DMS53 (cell line): ENCODE measurements at regions not wholly inside any gene's neighbourhood (a gene's known extent, or its start where the extent isn't known, plus 50 kb on each side); places are given as distances from the start of the nearest gene placed in this dataset.

Experiments
- DNase-seq: peaks from one replicate; lab custom pipeline; 2025; lab: John Stamatoyannopoulos, UW

DNA sequence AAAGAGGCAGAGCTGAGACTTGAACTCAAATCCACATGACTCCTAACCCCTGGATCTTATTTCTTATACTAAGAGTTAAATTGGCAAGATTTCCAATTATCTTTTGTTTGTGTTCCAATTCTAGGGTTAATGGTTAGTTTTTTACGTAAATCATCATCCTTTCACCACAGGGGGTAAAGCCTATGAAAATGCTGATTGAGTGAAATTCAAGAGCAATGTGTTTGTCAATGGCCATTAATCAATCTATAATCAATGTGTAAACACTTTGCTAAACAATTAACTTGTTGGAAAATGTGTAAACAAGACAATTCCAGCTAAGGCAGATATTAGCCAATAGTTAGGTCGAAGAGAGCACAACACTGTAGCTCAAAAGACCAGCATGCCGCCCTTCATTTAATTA lies 376.5 kb upstream of the ACVR2A start:
- DNase-seq = no peak

DNA sequence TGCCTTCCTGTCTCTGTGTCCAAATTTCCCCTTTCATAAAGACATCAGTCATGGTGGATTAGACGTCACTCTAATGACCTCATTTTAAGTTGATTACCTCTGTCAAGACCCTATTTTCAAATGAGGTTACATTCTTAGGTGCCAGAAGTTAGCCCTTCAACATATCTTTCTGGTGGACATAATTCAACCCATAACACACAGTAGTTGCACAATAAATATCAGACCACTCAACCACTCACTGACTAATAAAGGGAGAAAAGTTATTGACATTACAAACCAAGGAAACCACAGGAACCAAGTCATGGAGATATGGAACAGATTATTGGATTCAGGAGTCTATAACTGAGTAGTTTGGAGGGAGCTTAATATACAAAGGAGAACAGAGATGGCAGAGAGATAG lies 377.4 kb upstream of the ACVR2A start:
- DNase-seq = no peak

DNA sequence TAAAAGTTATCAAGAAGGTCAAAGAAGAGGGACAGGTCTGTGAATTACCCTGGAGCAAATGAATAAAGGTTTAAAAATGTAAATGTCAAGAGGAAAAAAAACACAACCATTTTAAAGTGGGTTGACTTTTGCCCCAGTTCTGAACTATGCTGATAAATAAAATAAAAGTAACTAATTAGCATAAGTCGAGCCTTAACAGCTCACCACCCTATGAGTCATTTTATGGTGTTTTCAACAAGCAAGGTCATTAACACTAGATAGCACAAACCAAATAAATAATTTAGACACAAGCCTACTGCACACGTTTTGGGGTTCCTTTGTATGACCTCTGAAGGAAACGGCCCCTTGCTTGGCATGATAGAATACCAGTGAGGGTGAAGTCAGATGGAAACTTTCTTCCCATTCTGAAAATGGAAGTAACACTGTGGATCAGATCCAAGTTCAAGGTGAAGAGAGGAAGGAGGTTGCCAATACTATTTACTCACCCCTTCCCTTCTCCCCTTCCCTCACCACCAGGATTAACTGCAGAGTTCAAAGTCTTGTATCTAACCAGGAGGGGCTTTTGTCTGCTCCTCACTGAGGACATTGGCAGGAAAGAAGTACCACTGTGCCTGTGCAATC lies 380.0 kb upstream of the ACVR2A start:
- DNase-seq = peak; percentile 23

DNA sequence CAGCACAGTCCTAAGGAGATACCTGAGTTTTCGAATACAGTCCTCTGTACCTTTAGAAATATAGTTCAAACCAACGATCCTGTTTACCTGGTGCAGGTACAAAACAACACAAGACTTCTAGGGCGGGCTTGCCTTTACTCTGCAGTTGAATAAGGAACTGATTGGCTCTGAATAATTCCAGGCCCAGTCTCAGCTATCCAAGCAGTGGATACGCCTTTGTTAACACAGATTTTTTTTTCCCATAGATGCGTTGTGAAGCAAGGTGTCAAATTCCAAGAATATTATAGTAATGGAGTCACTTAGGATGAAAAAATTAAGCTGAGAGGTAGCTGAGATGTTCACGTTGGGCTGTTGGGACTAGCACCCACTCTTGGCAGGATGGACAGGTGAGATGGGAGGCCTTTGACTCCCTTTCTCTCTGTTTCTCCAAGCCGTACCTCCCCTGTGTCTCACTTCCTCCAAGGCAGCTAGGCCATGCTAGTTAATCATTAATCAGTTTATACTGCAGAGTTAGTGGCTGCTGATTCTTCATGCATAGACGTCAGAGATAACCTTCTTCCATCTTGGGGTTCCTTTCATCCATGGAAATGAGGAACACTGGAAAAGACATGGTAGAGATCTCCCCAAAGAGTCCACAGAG lies 380.8 kb upstream of the ACVR2A start:
- DNase-seq = peak; percentile 77

DNA sequence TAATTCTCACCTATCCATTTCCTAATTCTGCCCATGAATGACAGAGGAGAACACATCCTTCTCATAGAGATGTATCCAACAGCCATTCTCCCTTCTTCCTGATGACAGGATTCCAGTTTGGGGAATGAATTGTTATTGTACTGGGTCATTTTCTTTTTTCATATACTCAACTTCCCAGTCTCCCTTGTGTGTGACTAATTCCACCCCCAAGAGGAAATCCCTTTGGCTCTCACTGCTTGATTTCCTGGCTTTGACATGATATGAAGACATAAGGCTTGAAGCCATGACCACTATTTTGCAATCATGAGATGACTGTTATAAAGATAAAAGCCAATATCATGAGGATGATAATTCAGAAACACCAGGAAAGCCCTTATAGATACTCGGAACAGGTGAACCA lies 384.7 kb upstream of the ACVR2A start:
- no peak for DNase-seq

DNA sequence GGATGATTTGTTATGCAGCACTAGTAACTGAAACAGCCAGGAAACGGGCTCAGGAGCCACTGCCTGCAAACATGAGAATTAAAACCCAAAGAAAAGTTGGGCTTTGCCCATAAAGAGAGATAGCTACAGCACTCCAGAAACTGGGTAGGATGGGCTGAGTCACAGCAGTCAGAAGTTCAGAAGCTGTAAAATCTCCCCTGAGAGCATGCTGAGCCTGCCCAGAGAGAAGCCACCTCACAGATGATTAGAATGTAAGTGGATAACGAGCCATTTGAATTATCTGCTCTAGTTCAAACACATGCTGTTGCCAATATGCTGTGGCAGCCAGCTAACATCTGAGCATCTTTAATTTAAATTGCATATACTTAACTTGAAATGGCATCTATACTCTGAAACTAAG lies 388.1 kb upstream of the ACVR2A start:
- no peak for DNase-seq

DNA sequence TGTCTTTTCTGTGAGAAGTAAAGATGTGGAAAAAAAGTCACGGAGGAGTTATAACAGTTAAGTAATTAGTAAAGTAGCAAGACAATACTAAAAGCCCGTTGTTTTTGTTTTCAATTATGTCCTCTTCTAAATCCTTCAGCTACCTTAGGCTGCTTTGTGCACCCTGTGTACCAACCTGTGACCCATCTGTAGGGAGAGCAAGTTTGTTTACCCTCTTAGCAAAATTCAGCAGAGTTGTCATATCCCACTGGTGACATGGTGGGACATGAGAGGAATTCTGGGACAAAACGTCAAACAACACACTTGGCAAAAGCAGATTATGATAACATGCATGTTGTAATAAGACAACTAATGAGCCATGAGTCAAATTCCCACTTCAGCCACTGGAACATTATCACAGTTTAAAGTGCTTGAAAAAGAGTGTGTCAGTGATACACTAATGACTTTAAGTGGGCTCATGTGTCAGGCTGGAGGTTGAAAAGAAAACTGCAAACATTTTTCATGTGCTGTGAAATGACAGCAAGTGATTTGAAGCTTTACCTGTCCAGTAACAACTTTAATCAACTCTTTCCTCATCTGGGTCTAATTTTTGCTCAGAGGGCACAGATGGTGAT lies 392.8 kb upstream of the ACVR2A start:
- no peak for DNase-seq

DNA sequence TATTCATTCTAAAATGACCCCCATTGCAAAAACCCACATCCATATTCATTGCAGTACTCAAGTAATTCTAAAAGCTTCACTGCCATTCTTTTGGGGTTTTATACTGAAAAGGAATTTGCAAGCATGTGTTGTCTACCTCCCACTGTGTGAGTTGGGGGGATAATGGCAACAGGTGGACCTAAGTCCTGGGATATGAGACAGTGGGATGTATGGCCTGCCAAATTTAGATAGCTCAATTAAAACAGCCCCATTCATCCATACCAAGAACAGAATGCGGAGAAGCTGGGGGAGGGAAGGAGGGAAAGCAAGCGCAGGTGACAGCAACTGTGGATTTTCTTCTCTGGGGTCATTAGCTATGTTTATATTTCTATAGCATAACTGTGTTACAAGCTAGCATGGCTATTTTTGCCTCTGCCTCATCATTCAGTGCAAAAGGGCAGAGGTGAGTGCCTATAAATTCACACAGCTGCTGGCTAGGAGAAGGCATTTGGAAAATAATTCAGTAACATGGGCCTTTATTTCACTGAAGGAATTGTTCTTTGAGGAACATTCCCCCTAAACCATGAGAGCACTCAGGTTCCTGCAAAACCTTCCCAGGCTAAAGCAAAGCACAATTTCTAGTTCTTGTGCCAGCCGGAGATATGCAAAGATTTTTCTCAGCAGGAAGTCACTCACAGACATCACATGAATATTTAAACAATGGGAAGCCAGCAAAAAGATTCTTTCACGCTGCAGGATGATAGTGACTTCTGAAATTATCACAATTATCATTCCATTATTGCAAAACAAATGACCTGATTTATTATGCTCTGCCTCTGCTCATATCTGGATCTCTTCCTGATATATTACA lies 393.9 kb upstream of the ACVR2A start:
- no peak for DNase-seq

DNA sequence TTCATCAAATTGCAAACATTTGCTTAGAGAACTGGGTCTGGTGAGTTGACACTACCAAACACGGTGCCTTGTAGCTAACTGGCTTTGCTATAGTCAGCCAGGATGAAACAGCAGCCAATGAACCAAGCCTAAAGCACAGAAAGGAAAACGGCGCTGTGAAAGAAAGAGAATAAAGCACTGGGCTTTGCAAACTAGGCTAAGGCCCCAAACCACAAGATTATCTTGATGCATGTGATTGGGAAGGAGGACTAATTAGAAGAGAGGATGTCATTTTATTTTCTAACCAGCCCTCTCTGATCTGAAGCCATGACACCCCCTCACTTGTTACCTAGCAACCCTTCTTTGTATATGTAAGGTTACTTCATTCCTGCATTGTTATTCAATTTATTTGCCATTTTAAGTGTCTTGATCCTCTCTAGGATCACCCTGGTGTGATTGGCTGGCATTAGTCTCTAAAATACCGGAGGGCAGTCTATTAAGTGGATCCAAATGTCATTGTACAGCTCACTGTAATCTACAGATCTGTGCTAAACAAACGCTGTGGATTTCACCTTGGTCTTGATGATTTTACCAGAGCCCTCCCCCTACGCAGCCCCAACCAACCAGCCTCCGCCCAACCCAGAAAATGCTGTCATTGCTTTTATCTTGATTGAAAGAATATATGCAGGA lies 395.4 kb upstream of the ACVR2A start:
- peak; percentile 38 for DNase-seq

DNA sequence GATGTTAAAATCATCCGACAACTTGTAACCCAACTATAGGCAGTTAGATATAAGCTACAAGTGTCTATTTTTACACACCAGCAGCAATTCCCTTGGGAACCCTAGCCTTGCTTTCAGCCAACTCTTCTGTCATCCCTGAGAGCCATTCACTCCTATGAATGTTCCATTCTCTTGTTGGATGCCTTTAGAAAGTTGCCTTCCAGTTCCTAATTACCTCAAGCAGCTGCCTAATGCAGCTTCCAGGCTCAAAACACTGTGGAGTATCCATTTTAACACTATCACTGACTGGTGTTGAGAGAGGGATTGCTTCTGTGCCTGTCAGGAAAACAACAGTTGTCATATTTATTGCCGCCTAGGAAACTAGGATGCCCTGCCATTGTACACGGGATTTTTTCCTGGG lies 402.0 kb upstream of the ACVR2A start:
- no peak for DNase-seq

DNA sequence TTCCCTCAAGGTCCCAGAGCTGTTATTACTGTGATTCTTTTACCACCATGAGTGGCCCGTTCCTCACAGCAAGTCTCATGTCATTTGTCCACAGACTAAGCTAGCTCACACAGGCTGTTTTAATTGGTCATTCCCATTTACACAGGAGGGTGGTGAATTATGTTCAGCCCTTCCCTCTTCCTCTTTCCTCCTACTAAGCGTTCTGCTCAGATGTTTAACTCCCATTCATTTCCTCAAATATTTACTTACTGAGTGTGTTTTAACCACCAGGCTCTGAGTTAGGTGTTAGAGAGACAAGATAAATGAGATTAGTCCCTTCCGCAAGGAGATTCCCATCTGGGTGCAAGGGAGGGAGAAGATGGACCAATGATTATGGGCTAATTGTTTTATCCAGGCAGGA lies 403.6 kb upstream of the ACVR2A start:
- DNase-seq = peak; percentile 11

DNA sequence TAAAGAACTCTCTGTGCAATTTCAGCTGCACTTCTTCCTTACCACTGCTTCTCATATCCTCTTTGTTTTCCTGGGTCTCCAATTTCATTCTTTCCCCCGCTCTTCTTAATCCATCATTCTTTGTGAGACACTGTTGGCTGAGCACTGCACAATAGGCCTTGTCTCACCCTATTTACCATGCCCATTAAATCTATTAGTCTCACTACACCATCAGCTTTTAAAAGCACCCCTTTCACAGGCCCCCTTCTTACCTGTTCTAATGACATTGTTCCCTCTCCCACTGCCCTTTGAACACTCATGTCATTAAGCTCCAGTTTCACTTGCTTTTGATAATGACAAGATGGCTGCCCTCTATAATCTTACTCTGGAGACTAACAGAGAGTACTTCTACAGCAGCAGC lies 404.1 kb upstream of the ACVR2A start:
- no peak for DNase-seq

DNA sequence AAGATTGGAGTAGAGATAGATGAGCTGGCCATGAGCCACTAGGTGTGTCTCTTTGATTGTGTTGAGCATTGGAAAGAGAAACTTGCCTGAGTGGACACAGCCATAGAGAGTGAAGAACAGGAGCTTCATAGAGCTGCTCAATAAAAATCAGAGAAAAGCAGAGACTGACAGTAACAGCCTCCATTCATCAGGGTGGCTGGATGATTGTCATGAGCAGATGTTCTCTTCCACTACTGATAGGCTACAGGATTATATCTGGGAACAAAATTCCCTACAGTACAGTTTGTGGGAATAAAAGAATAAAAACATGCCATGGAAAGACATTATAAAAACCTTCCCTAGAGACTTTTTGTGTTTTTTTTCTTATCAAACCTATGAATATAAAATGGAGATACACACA lies 404.8 kb upstream of the ACVR2A start:
- no peak for DNase-seq

DNA sequence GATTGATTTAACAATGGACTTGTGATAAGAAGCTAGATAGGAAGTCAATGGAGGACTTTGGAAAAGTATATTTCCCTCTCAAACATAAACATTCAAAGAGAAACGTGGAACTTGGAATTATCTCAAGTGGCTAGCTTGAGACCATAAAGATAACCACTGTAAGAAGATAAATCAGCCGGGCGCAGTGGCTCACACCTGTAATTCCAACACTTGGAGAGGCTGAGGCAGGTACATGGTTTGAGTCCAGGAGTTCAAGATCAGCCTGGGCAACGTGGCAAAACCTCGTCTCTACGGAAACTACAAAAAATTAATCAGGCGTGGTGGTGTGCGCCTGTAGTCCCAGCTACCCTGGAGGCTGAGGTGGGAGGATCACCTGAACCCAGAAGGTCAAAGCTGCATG lies 405.9 kb upstream of the ACVR2A start:
- DNase-seq = no peak

DNA sequence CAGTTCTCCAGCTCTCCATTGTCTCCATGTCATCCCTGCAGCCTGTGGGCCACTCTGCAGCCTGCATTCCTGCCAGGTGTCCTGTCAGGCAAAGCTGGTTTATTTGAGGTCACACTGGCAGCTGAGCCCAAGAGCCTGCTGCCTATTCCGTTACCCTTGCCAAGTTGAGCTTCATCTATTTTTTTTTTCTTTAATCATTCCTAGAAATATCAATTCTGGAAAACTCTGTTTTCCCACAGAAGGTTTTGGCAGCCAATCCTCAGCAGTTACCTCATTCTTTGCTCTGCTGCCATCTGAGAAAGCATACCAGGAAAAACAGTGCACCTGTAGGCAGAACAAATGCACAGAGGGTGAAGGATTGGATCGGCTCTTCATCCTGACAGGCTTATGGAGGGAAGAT lies 411.0 kb upstream of the ACVR2A start:
- DNase-seq = no peak

DNA sequence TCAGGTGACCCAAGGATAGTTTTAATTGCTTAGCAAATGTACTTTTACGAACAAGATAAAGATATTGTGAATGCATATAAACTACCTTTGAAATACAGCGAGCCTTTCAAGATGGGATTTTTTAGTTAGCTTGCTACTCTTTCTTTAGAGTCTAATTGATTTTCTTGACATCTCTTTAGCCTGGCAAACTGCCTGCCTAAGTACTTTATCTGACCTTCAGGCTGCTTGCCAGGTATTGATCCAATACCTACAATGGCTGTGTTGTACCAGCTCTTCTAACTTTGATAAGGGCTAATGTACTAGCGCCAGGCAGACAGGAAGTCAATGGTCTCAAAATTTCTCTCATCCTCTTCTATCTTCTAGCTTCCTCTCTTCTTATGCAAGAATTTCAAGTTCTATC lies 414.4 kb upstream of the ACVR2A start:
- DNase-seq = no peak

DNA sequence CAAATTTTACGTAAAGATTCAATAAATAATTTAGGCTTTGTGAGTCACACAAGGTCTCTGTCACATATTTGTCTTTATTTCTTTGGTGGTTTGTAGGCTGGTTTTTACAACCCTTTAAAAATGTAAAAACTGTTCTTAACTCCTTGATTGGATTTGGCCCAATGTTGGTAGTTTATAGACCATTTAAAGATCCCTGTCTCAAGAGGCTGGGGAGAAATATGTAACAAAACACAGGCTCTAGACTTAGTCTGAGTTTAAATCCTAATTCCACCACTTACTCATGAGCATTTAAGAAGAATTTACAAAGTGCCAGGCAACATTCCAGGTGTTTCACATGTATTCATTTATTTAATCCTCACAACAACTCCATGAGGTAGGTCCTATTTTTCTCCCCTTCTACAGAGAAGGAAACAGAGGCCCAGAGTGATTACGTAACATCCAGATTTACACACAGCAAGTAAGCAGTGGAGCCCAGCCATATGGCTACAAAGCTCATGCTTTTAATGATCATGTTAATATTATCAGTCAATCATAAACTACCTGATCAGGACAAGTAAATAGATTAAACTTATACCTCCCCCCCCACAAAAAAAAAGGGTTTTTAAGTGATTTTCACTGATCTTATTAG lies 416.6 kb upstream of the ACVR2A start:
- no peak for DNase-seq

DNA sequence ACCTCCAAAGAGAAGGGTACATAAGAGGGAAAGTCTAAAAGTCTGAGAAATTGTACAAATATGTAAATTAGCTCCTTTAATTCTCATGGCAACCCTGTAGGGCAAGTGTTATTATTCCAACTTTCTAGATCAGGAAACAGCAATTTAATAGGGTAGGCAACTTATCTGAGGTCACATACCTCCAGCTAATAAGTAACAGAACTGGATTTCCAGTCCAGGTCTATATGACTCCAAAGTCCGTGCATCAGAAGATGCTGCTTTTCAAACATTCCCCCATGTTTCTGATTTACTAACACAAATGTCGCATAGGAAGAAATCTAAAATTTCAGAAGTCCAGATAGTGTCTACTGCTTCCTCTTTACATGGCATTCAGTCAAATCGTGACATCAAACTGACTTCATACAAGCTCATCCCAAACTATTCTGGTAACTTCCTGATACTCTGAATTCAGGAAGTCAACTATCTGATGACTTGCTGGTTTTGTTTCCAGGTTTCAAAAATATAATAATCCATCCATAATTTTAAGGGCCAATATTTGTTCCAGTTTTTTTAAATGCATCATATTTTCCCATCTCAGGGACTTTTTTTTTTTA lies 419.3 kb upstream of the ACVR2A start:
- no peak for DNase-seq

DNA sequence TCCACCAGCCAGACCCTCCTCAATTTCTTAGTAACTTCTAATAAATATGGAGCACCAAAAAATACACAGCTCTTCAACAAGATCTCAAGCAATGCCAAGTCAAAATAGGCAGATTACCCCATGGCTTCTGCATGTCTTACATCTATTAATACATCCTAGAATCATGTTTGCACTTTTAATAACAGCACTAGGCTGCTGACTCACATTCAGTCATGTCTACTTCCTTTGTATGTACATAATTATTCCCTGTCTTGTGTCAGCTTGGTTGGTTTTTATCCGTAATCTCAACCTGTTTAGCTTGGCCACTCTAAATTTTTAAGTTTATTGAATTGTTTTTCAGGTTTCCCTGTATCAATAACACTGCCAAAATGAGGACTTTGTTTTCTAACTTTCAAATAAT lies 420.1 kb upstream of the ACVR2A start:
- DNase-seq = peak; percentile 2

DNA sequence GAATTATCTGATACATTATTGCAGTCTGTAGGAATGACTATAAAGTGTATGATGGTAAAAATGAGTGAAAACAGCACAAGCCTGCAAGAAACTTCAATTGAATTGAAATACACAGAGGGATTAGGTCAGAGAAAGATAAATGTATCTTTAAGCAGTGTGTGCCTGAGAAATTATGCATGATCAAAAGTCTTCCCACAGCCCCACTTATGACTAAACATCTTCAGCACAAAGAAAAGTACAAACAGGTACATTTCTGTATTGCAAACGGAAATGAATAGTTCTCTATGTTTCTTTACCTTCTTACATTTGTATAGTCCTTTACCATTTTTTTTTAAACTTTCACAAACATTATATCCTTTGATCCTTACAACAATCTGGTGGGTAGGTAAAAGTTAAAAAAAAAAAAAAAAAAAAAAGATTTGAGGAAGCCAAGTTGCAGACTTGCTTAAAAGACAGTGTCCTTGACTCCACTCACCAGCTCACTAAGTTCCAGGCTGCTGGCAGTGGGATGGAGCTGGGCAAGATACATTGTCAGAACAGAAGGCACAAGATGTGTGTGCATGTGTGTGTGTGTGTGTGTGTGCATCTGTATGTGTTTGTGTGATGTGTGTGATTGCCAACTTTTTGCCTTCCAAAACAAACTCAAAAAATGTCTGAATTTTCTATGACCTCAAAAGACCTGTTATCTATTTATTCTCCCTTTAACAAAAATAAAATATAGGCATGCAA lies 423.7 kb upstream of the ACVR2A start:
- no peak for DNase-seq

DNA sequence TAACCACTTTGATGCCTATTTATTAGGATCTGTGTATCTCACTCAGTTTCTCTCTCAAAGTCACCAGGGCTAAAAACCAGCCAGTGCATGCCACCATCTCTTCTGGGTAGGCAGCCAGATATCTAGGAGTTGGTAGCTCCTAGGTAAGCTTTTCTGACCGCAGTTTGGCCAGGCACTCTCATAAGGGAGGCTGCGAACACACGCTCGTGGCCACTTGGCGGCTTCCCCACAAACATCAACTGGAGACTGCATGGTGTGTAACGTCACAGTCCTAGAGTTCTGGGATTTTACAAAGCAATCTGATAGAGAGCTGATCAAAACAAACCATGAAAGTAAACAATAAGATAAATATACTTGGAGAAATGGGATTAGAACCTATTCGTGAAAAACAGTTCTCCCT lies 424.3 kb upstream of the ACVR2A start:
- no peak for DNase-seq
